Activated B cell treated with CpG ODN at 0.5 μM for 24 hours (primary cell): ENCODE measurements at regions not wholly inside any gene's neighbourhood (a gene's known extent, or its start where the extent isn't known, plus 50 kb on each side); places are given as distances from the start of the nearest gene placed in this dataset.
"Not testable (repeated sequence)": the region's sequence is repeated elsewhere in the genome, so short reads cannot be mapped to it uniquely, and the experiment has no call there.

Source experiments
- ATAC-seq: fragments of 200-7000 bp; cut with Tn5 transposase; one replicate; pipeline ENCODE4 v1.10.0; 2021; ENCODE audit warnings: low read depth, mild to moderate bottlenecking, moderate library complexity
- CTCF ChIA-PET: fragments of 350-600 bp; sonication (Branson Sonifier 250); formaldehyde crosslinking; loops from one replicate; lab custom pipeline; 2021; ENCODE audit warnings: antibody characterized with exemption; lab: Charles Lee
- POLR2A ChIA-PET: fragments of 350-600 bp; sonication (Branson Sonifier 250); formaldehyde crosslinking; loops from one replicate; lab custom pipeline; 2021; ENCODE audit warnings: antibody characterized with exemption; lab: Charles Lee
- DNase-seq: peaks from one replicate; pipeline ENCODE4 v3.0.0; 2022
- H3K27ac Mint-ChIP-seq: one replicate; pipeline ENCODE4 v1.8.0; 2020; ENCODE audit warnings: mixed read lengths
- H3K27me3 Mint-ChIP-seq: one replicate; pipeline ENCODE4 v1.8.0; 2021; ENCODE audit warnings: mixed read lengths
- H3K36me3 Mint-ChIP-seq: one replicate; pipeline ENCODE4 v1.8.0; 2021; ENCODE audit warnings: low read depth, mixed read lengths
- H3K4me1 Mint-ChIP-seq: one replicate; pipeline ENCODE4 v1.8.0; 2021; ENCODE audit warnings: mixed read lengths
- H3K4me3 Mint-ChIP-seq: one replicate; pipeline ENCODE4 v1.8.0; 2020; ENCODE audit warnings: mild to moderate bottlenecking, mixed read lengths
- H3K9me3 Mint-ChIP-seq: one replicate; pipeline ENCODE4 v1.8.0; 2020; ENCODE audit warnings: mixed read lengths
- CTCF ChIP-seq: fragments of 200-600 bp; IDR thresholded peaks from one replicate; pipeline ENCODE4 v1.8.0; 2022; ENCODE audit warnings: antibody characterized with exemption, mild to moderate bottlenecking
- intact Hi-C: fragments of 100-400 bp; cut with micrococcal nuclease; formaldehyde crosslinking; loops from one replicate; pipeline ENCODE4 v1.15.1; 2024

DNA sequence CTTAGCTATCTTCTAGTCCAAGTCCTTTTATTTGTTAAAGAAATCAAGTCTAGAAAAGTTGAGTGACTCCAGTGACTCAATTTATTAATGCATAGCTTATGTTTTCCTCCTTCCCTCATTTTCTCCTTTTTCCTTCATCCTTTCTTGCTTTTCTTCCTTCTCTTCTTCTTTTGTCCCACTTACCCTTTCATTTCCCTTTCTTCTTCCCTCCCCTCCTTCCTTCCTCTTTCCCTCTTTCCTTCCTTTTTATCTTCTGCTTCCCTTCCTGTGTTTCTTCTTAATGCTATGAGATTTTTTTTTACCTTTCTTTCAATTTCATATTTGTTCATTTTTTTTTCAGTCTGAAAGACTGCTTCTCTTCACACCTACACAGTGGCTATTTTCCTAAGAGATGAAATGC lies 555.5 kb downstream of the PIK3C3 start:
- ChIA-PET CTCF (no interaction called here), POLR2A (no interaction called here)
- Mint-ChIP-seq H3K4me1 (no peaks in the 10 kb centered on the region), H3K27ac (no peak overlapping the region), H3K36me3 (no peaks in the 10 kb centered on the region), H3K4me3 (no peak overlapping the region), H3K27me3 (no peaks in the 10 kb centered on the region), H3K9me3 (no peaks in the 10 kb centered on the region)
- no peak for TF ChIP-seq CTCF
- ATAC-seq (no peak), DNase-seq (no peak)
- intact Hi-C loops = no loop called here

DNA sequence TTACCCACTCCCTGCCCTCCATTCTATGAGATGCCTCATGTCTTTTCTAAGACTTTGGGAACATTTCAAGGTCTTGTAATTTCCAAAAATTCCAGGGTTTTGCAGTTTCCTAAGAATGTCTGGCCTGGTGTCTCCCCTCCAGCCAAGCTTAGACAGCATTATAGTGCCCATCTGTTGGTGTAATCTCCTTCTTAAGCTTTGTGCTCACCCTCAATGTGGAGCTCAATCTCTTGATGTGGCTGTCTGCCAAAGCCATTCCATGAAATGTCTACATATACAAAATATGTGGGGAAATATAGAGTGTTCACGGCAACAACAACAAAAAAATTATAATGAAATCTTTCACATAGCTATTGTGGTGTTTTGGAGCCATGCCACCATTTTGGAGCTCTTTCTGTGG lies 558.4 kb downstream of the PIK3C3 start:
- ATAC-seq (no peak), DNase-seq (no peak)
- Mint-ChIP-seq H3K36me3 (no peaks in the 10 kb centered on the region), H3K4me3 (no peak overlapping the region), H3K27me3 (no peaks in the 10 kb centered on the region), H3K9me3 (no peaks in the 10 kb centered on the region), H3K27ac (no peak overlapping the region), H3K4me1 (no peaks in the 10 kb centered on the region)
- intact Hi-C loops = no loop called here
- ChIA-PET POLR2A (no interaction called here), CTCF (no interaction called here)
- TF ChIP-seq CTCF = no peak

DNA sequence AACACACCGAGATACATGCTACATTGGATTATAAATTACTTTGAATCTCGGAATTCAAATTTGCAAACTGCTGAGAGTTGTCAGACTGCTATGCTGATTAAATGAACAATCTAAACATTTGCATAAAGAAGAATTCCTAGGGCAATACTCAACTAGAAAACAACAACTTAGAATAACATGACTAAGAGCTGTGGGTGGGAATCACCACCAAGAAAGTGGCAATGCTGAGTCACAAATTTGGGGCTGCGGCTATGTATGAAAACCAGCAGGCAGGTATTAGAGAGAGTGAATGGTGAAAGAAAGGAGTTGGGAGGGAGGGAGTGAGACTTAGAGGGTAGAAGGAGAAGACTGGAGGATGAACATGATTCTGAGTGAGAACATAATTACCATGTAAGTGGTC lies 559.5 kb downstream of the PIK3C3 start:
- intact Hi-C loops = no loop called here
- no peak overlapping the region for H3K27ac Mint-ChIP-seq
- TF ChIP-seq CTCF = no peak

DNA sequence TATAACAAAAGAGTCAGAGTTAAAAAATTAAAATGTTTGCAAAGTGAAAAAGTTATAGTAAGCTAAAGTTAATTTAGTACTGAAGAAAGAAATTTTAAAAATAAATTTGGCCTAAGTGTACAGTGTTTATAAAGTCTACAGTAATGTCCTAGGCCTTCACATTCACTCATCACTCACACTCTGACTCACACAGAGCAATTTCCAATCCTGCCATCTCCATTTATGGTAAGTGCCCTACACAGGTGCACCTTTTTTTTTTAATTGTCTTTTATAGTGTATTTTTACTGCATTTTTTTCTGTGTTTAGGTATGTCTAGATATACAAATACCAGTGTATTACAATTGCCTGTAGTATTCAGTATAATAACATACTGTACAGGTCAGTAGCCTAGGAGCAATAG lies 562.9 kb downstream of the PIK3C3 start:
- no peak for TF ChIP-seq CTCF
- POLR2A ChIA-PET = no interaction called here
- H3K27me3 Mint-ChIP-seq = no peaks in the 10 kb centered on the region
- ATAC-seq (no peak), DNase-seq (no peak)
- H3K9me3 Mint-ChIP-seq = no peaks in the 10 kb centered on the region
- H3K27ac Mint-ChIP-seq = no peak overlapping the region
- H3K4me3 Mint-ChIP-seq = no peak overlapping the region
- CTCF ChIA-PET = no interaction called here
- intact Hi-C loops = no loop called here
- H3K36me3 Mint-ChIP-seq = no peaks in the 10 kb centered on the region
- H3K4me1 Mint-ChIP-seq = no peaks in the 10 kb centered on the region

More for the DNA sequence above, 559.5 kb downstream of the PIK3C3 start:
- Mint-ChIP-seq H3K4me1 (no peaks in the 10 kb centered on the region), H3K4me3 (no peak overlapping the region), H3K36me3 (no peaks in the 10 kb centered on the region), H3K27me3 (no peaks in the 10 kb centered on the region), H3K9me3 (no peaks in the 10 kb centered on the region)
- no peak for DNase-seq
- ChIA-PET POLR2A (no interaction called here), CTCF (no interaction called here)
- ATAC-seq = no peak

- H3K4me1 Mint-ChIP-seq, ATAC-seq, H3K4me3 Mint-ChIP-seq, H3K36me3 Mint-ChIP-seq, H3K27ac Mint-ChIP-seq, H3K9me3 Mint-ChIP-seq, DNase-seq, POLR2A ChIA-PET, intact Hi-C loops, CTCF ChIA-PET, H3K27me3 Mint-ChIP-seq: not testable (repeated sequence)
Measured at GRCh38 chr18:42518331-42518730, 563.3 kb downstream of the PIK3C3 start.

DNA sequence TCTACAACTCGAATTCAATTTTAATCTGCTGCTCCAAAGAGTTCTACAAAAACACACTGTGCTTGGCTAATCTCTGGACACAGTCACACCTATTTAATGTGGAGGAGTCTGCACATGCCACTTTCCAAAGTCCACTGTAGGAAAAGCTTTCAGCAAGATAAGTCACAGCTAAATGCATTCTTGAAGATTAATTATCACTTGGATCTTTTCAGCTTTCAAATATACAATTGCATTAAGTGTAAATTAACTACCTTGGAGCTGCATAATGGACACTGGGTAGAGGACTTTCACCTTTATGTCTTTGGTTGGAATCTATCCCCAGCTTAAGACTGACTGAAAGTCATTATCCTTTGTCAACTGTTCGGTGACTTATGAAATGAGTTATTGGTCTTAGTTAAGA lies 565.1 kb downstream of the PIK3C3 start:
- no peak for DNase-seq
- CTCF ChIA-PET = no interaction called here
- no peak for TF ChIP-seq CTCF
- ATAC-seq = no peak
- Mint-ChIP-seq H3K36me3 (no peaks in the 10 kb centered on the region), H3K4me3 (no peak overlapping the region), H3K27me3 (no peaks in the 10 kb centered on the region), H3K9me3 (no peaks in the 10 kb centered on the region), H3K27ac (no peak overlapping the region), H3K4me1 (no peaks in the 10 kb centered on the region)
- POLR2A ChIA-PET = no interaction called here
- intact Hi-C loops = no loop called here
